ENCODE measurements at regions not wholly inside any gene's neighbourhood (a gene's known extent, or its start where the extent isn't known, plus 50 kb on each side); places are given as distances from the start of the nearest gene placed in this dataset.

DNA sequence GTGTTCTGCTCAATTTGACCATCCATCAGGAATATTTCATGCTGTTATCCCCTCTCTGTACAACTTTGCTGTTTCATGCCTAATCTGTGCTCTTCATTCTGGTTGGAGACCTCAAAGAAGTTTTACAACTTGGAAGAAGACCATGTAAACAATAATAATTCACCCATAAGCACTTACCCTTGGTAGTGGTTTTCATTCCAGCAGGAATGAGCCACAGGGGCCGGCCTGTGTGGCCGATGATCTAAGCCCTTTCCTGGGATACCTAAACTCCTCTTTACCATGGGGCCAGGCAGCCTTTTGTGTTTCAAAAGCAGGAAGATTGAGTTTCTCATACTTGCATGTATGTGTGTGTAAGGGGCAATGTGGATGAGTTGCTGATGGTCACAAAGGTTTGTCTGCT is 165.0 kb downstream of the FGF1 start:
- H3K36me3 ChIP-seq (replicated peaks in 1 of 2; ENCODE audit: control insufficient read depth in 1 of 2, insufficient read depth in 2 of 2, low read length in 2 of 2), result no peaks in the 10 kb centered on the region
- intact Hi-C loops (cut with micrococcal nuclease; ENCODE audit: unreplicated experiment) (no loop called here), in situ Hi-C loops (cut with HindIII; ENCODE audit: extremely low pct_ligation_motif_present, low pct_unique_long_range_greater_than_20kb) (no loop called here)
- H3K27me3 ChIP-seq (ENCODE audit: control insufficient read depth in 1 of 2, insufficient read depth in 2 of 2, low read length in 2 of 2), result no peaks in the 10 kb centered on the region
- TF ChIP-seq GABPB1 (CRISPR knock-in tag; IDR thresholded peaks at IDR 0.05), result no peak
- TF ChIP-seq, protein P1, sequence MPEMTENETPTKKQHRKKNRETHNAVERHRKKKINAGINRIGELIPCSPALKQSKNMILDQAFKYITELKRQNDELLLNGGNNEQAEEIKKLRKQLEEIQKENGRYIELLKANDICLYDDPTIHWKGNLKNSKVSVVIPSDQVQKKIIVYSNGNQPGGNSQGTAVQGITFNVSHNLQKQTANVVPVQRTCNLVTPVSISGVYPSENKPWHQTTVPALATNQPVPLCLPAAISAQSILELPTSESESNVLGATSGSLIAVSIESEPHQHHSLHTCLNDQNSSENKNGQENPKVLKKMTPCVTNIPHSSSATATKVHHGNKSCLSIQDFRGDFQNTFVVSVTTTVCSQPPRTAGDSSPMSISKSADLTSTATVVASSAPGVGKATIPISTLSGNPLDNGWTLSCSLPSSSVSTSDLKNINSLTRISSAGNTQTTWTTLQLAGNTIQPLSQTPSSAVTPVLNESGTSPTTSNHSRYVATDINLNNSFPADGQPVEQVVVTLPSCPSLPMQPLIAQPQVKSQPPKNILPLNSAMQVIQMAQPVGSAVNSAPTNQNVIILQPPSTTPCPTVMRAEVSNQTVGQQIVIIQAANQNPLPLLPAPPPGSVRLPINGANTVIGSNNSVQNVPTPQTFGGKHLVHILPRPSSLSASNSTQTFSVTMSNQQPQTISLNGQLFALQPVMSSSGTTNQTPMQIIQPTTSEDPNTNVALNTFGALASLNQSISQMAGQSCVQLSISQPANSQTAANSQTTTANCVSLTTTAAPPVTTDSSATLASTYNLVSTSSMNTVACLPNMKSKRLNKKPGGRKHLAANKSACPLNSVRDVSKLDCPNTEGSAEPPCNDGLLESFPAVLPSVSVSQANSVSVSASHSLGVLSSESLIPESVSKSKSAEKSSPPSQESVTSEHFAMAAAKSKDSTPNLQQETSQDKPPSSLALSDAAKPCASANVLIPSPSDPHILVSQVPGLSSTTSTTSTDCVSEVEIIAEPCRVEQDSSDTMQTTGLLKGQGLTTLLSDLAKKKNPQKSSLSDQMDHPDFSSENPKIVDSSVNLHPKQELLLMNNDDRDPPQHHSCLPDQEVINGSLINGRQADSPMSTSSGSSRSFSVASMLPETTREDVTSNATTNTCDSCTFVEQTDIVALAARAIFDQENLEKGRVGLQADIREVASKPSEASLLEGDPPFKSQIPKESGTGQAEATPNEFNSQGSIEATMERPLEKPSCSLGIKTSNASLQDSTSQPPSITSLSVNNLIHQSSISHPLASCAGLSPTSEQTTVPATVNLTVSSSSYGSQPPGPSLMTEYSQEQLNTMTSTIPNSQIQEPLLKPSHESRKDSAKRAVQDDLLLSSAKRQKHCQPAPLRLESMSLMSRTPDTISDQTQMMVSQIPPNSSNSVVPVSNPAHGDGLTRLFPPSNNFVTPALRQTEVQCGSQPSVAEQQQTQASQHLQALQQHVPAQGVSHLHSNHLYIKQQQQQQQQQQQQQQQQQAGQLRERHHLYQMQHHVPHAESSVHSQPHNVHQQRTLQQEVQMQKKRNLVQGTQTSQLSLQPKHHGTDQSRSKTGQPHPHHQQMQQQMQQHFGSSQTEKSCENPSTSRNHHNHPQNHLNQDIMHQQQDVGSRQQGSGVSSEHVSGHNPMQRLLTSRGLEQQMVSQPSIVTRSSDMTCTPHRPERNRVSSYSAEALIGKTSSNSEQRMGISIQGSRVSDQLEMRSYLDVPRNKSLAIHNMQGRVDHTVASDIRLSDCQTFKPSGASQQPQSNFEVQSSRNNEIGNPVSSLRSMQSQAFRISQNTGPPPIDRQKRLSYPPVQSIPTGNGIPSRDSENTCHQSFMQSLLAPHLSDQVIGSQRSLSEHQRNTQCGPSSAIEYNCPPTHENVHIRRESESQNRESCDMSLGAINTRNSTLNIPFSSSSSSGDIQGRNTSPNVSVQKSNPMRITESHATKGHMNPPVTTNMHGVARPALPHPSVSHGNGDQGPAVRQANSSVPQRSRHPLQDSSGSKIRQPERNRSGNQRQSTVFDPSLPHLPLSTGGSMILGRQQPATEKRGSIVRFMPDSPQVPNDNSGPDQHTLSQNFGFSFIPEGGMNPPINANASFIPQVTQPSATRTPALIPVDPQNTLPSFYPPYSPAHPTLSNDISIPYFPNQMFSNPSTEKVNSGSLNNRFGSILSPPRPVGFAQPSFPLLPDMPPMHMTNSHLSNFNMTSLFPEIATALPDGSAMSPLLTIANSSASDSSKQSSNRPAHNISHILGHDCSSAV (CRISPR knock-in tag; IDR thresholded peaks at IDR 0.05; ENCODE audit: borderline replicate concordance), result no peak
- TF ChIP-seq, protein P2, sequence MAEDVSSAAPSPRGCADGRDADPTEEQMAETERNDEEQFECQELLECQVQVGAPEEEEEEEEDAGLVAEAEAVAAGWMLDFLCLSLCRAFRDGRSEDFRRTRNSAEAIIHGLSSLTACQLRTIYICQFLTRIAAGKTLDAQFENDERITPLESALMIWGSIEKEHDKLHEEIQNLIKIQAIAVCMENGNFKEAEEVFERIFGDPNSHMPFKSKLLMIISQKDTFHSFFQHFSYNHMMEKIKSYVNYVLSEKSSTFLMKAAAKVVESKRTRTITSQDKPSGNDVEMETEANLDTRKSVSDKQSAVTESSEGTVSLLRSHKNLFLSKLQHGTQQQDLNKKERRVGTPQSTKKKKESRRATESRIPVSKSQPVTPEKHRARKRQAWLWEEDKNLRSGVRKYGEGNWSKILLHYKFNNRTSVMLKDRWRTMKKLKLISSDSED (CRISPR knock-in tag; IDR thresholded peaks at IDR 0.05), result no peak
- TF ChIP-seq IRX3 (CRISPR knock-in tag; IDR thresholded peaks at IDR 0.05; ENCODE audit: borderline replicate concordance, low read depth), result no peak
- TF ChIP-seq SNRNP70 (IDR thresholded peaks at IDR 0.05; ENCODE audit: low read depth, low read length), result no peak
- TF ChIP-seq, protein P3, sequence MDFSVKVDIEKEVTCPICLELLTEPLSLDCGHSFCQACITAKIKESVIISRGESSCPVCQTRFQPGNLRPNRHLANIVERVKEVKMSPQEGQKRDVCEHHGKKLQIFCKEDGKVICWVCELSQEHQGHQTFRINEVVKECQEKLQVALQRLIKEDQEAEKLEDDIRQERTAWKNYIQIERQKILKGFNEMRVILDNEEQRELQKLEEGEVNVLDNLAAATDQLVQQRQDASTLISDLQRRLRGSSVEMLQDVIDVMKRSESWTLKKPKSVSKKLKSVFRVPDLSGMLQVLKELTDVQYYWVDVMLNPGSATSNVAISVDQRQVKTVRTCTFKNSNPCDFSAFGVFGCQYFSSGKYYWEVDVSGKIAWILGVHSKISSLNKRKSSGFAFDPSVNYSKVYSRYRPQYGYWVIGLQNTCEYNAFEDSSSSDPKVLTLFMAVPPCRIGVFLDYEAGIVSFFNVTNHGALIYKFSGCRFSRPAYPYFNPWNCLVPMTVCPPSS (IDR thresholded peaks at IDR 0.05), result no peak
- TF ChIP-seq ZFP36 (IDR thresholded peaks at IDR 0.05; ENCODE audit: borderline replicate concordance, low read depth, low read length, partially characterized antibody), result no peak
- no peak for TF ChIP-seq SNAI1 (CRISPR knock-in tag; IDR thresholded peaks at IDR 0.05; ENCODE audit: borderline replicate concordance)
- no peak for TF ChIP-seq ZBTB8A (CRISPR knock-in tag; IDR thresholded peaks at IDR 0.05; ENCODE audit: borderline replicate concordance, low read depth)
- FAIRE-seq (peak; percentile 37), DNase-seq (ENCODE audit: low spot score) (no peak), ATAC-seq (no peak)
- 0 out of 2 replicates have a peak overlapping the region, but pooled peaks have one; percentile 3 for H3K4me2 ChIP-seq (ENCODE audit: low read depth, low read length)
- no TSS peak for BruUV-seq (replicated peaks)
- H4K20me1 ChIP-seq (ENCODE audit: insufficient read depth, low read length), result no peaks in the 10 kb centered on the region
- H3K4me3 ChIP-seq (replicated peaks in 1 of 3; ENCODE audit: insufficient read depth in 1 of 3, low read depth in 2 of 3, low read length in 3 of 3), result no peak overlapping the region
- H3K9me3 ChIP-seq (ENCODE audit: low read length), result peaks cover 10% of the 10 kb centered on the region; the same call in 1 of the 2 replicates
- CTCF ChIA-PET (ENCODE audit: low intra/inter-chr PET ratio, low total read pairs), result no interaction called here
- WGBS (ENCODE audit: low lambda C conversion rate), result 57% methylated on average over 2 of the region's 2 CpGs
- H3K27ac ChIP-seq (ENCODE audit: extremely low read length, insufficient read depth, low read length), result peak overlapping the region; percentile 59
- no peak overlapping the region for H2AFZ ChIP-seq (ENCODE audit: low read length)
- peaks cover 59% of the 10 kb centered on the region for H3K4me1 ChIP-seq (ENCODE audit: insufficient read depth, low read length)
- H3K9ac ChIP-seq (ENCODE audit: insufficient read depth, low read depth, low read length), result no peak overlapping the region
- no peaks in the 10 kb centered on the region for H3K79me2 ChIP-seq (ENCODE audit: insufficient read depth, low read length)
- POLR2A ChIA-PET, result no interaction called here
